Bronchial epithelial cell (primary cell): ENCODE measurements at regions not wholly inside any gene's neighbourhood (a gene's known extent, or its start where the extent isn't known, plus 50 kb on each side); places are given as distances from the start of the nearest gene placed in this dataset.

Source experiments
- DNase-seq: peaks from one replicate; pipeline ENCODE4 v3.0.0-alpha.2; 2010; ENCODE audit warnings: low read depth
- FAIRE-seq: peaks from 2 replicates; lab custom pipeline; 2011; peaks lifted over from hg19 to GRCh38; lab: Jason Lieb, UNC
- H3K27me3 ChIP-seq: 2 replicates; pipeline ENCODE4 v1.5.1; 2011; ENCODE audit warnings: low read length; ENCODE audit not compliant: control insufficient read depth, insufficient read depth
- H3K36me3 ChIP-seq: 2 replicates; pipeline ENCODE4 v1.5.1; 2011; ENCODE audit warnings: low read length; ENCODE audit not compliant: control insufficient read depth, insufficient read depth
- H3K4me3 ChIP-seq: 2 replicates; pipeline ENCODE4 v1.5.1; 2011; ENCODE audit warnings: mild to moderate bottlenecking, low read depth, low read length, control low read depth
- TF ChIP-seq, protein P1 (sequence below): IDR thresholded peaks from 2 replicates; pipeline ENCODE4 v1.5.1; 2011; ENCODE audit warnings: mild to moderate bottlenecking, moderate library complexity, low read length, control low read depth, inconsistent platforms; ENCODE audit not compliant: insufficient read depth, severe bottlenecking

DNA sequence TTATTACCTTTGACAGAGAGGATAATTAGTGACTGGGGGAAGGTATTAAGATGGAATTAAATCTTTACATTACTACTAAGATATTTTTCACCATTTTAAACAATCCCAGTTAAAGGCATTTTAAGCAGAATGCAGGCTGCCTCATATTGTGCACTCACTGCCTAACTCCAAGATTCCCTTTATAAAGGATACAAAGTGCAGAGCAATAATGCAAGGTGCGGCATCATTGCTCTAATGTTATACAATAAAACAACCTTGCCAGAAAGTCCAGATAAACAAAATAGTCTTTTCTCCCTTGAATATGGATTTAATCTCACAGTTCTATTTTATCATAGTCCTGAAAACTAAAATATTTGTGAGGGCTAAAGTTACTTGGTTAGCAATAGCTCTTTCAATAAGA lies 1031.6 kb upstream of the SEMA6D start:
- no peaks in the 10 kb centered on the region for H3K27me3 ChIP-seq
- H3K4me3 ChIP-seq = no peak overlapping the region
- TF ChIP-seq, protein P1, sequence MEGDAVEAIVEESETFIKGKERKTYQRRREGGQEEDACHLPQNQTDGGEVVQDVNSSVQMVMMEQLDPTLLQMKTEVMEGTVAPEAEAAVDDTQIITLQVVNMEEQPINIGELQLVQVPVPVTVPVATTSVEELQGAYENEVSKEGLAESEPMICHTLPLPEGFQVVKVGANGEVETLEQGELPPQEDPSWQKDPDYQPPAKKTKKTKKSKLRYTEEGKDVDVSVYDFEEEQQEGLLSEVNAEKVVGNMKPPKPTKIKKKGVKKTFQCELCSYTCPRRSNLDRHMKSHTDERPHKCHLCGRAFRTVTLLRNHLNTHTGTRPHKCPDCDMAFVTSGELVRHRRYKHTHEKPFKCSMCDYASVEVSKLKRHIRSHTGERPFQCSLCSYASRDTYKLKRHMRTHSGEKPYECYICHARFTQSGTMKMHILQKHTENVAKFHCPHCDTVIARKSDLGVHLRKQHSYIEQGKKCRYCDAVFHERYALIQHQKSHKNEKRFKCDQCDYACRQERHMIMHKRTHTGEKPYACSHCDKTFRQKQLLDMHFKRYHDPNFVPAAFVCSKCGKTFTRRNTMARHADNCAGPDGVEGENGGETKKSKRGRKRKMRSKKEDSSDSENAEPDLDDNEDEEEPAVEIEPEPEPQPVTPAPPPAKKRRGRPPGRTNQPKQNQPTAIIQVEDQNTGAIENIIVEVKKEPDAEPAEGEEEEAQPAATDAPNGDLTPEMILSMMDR = no peak
- FAIRE-seq = no peak
- no peaks in the 10 kb centered on the region for H3K36me3 ChIP-seq
- no peak for DNase-seq

DNA sequence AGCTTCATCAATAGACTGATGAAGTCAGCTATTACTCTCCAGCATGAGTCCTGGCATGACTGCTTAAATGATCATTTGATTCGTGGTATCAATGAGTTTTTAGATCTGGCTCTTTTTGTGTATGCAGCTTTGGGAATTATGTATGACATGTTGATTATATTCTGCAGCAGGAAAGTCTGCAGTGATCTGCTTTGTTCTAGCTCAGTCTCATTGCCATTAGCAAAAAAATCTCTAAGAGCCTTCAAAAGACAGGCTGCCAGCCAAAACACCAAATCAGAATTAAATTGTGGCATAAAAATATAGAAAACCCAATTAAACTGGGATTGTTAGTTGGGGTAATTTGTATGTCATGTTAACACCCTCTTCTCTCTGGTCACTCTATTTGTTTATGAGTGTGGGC lies 1021.0 kb upstream of the SEMA6D start:
- TF ChIP-seq, protein P1 = no peak
- Histone ChIP-seq H3K4me3 (no peak overlapping the region), H3K27me3 (no peaks in the 10 kb centered on the region), H3K36me3 (no peaks in the 10 kb centered on the region)
- DNase-seq = no peak
- no peak for FAIRE-seq

DNA sequence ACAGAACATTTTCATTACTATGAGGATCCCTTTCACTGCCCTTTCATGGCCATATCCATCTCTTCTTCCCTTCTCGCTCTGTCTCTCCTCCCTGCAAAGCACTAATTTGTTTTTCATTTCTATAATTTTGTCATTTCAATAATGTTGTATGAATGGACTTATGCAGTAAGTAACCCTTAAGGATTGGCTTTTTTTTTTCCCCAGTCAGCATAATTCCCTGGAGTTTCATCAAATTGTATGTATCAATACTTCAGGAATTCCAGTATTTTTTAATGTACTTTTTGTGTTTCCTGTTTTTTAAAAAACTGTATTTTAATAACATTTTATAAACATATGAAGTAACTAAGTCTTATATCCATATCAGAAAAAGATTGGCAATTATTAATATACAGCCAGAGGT lies 1016.0 kb upstream of the SEMA6D start:
- FAIRE-seq (no peak), DNase-seq (no peak)
- TF ChIP-seq, protein P1 = no peak
- Histone ChIP-seq H3K36me3 (no peaks in the 10 kb centered on the region), H3K27me3 (no peaks in the 10 kb centered on the region), H3K4me3 (no peak overlapping the region)

DNA sequence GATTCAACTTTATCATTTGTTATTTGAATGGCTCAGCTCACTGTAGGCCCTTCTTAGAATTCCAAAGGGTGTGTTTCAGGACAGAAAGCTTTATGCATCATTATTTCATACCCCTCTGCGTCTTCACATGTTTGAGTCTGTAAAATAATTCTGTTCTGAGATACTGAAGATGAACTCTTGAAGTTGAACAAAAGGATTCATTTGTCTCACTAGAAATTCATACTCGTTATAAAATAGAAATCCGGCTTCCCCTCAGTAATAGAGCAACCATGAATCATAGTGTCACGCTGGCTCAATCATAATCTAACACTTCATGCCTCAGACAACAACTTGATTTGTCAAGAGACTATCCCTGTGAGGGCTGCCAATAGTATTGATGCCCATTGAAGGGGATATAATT lies 1015.4 kb upstream of the SEMA6D start:
- Histone ChIP-seq H3K27me3 (no peaks in the 10 kb centered on the region), H3K36me3 (no peaks in the 10 kb centered on the region), H3K4me3 (no peak overlapping the region)
- TF ChIP-seq, protein P1 = no peak
- DNase-seq (no peak), FAIRE-seq (no peak)

DNA sequence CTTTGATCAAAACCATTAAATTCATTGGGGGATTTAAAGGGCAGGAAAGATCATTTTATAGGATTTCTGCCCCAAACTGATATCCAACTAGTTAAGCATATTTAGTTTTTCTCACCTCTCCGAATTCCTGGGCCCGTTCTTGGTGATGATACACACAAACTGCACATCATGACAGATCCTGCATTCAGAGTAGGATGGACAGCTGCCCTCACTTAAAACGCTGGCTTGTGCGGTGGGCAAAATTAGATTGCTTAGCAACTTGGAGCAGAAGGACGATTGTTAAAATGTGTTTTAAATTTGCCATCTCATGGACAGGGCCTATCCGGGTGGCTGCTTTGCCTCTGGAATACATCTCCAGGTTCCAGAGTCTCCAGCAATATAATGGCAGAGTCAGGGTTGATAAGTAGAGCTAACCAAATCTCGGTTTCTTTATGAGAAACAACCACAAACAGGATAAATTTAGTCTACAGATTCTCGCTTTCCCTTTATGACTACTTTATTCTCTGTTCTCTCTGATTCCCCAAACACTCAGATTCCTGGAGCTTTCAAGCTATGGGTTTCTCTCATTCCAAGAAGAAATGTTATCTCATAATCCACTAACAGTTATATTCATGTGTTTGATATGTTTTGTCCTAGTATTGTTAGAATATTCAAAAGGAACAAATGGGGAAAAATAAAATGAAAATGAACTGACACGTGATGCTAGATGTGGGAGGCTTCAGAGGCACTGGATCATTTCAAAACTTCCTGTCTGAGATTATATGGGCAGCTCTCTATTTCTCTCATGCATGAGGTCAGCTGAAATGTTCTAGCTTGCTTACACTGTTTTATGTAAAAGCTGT lies 1014.1 kb upstream of the SEMA6D start:
- Histone ChIP-seq H3K27me3 (no peaks in the 10 kb centered on the region), H3K4me3 (no peak overlapping the region), H3K36me3 (no peaks in the 10 kb centered on the region)
- no peak for FAIRE-seq
- DNase-seq = no peak
- TF ChIP-seq, protein P1 = no peak
